AG04450 (cell line): ENCODE measurements at regions not wholly inside any gene's neighbourhood (a gene's known extent, or its start where the extent isn't known, plus 50 kb on each side); places are given as distances from the start of the nearest gene placed in this dataset.

Experiments
- CTCF ChIA-PET: fragments of 300-600, 350-600 bp; formaldehyde crosslinking; extraction: SDS; loops from one replicate; lab custom pipeline; 2022; ENCODE audit warnings: antibody characterized with exemption, inconsistent platforms; lab: Charles Lee
- POLR2A ChIA-PET: fragments of 350-600 bp; formaldehyde crosslinking; extraction: SDS; loops from one replicate; lab custom pipeline; 2021; ENCODE audit warnings: antibody characterized with exemption, inconsistent platforms; lab: Yijun Ruan, JAX
- DNase-seq: peaks from one replicate; pipeline ENCODE4 v3.0.0-alpha.2; 2011; ENCODE audit warnings: low read depth, low spot score
- H3K27ac ChIP-seq: one replicate; pipeline ENCODE4 v1.5.1; 2012; ENCODE audit warnings: low read depth, low read length, control low read depth
- H3K27me3 ChIP-seq: one replicate; pipeline ENCODE4 v1.6.0; 2012; ENCODE audit warnings: low read length; ENCODE audit not compliant: control insufficient read depth, insufficient read depth
- H3K4me3 ChIP-seq: 2 replicates; pipeline ENCODE4 v1.5.1; 2011; ENCODE audit warnings: mild to moderate bottlenecking, low read depth, low read length, control low read depth
- H3K9me3 ChIP-seq: 2 replicates; pipeline ENCODE4 v1.5.1; 2012; ENCODE audit warnings: low read length; ENCODE audit not compliant: control insufficient read depth, insufficient read depth
- CTCF ChIP-seq: IDR thresholded peaks from 2 replicates; pipeline ENCODE4 v1.5.1; 2011; ENCODE audit warnings: low read depth, low read length, control low read depth, inconsistent platforms

- no peak overlapping the region for H3K27ac ChIP-seq
- no peaks in the 10 kb centered on the region for H3K27me3 ChIP-seq
- H3K4me3 ChIP-seq = no peak overlapping the region
- no peak for TF ChIP-seq CTCF
- ChIA-PET CTCF (no interaction called here), POLR2A (no interaction called here)
- no peak for DNase-seq
- H3K9me3 ChIP-seq = no peaks in the 10 kb centered on the region; the same call in 1 of the 2 replicates
Measured at GRCh38 chr3:5466065-5466464, 278.6 kb downstream of the EDEM1 start.

GRCh38 chr3:5466717-5467116, 279.2 kb downstream of the EDEM1 start:
- POLR2A ChIA-PET = no interaction called here
- CTCF ChIA-PET = no interaction called here

GRCh38 chr3:5473471-5473870, 286.0 kb downstream of the EDEM1 start:
- H3K27ac ChIP-seq = no peak overlapping the region
- DNase-seq = no peak
- POLR2A ChIA-PET = no interaction called here
- no peak overlapping the region for H3K4me3 ChIP-seq
- CTCF ChIA-PET = no interaction called here
- peaks cover 3% of the 10 kb centered on the region; the same call in 1 of the 2 replicates for H3K9me3 ChIP-seq
- no peaks in the 10 kb centered on the region for H3K27me3 ChIP-seq
- TF ChIP-seq CTCF = no peak

More at GRCh38 chr3:5466717-5467116, 279.2 kb downstream of the EDEM1 start:
- DNase-seq = no peak
- Histone ChIP-seq H3K9me3 (no peaks in the 10 kb centered on the region; the same call in 1 of the 2 replicates), H3K27ac (no peak overlapping the region), H3K4me3 (no peak overlapping the region), H3K27me3 (no peaks in the 10 kb centered on the region)
- TF ChIP-seq CTCF = no peak

- Histone ChIP-seq H3K27me3 (no peaks in the 10 kb centered on the region), H3K9me3 (peaks cover 3% of the 10 kb centered on the region; the same call in 1 of the 2 replicates), H3K4me3 (no peak overlapping the region), H3K27ac (no peak overlapping the region)
- no peak for TF ChIP-seq CTCF
- POLR2A ChIA-PET = no interaction called here
- CTCF ChIA-PET = no interaction called here
- DNase-seq = no peak
Measured at GRCh38 chr3:5476403-5476802, 288.9 kb downstream of the EDEM1 start.

GRCh38 chr3:5479229-5479799, 291.8 kb downstream of the EDEM1 start:
- peaks cover 3% of the 10 kb centered on the region; the same call in 1 of the 2 replicates for H3K9me3 ChIP-seq
- no peak for TF ChIP-seq CTCF
- POLR2A ChIA-PET = no interaction called here
- no peak overlapping the region for H3K27ac ChIP-seq
- DNase-seq = no peak
- H3K4me3 ChIP-seq = no peak overlapping the region
- H3K27me3 ChIP-seq = no peaks in the 10 kb centered on the region
- CTCF ChIA-PET = no interaction called here
